ENCODE measurements at regions not wholly inside any gene's neighbourhood (a gene's known extent, or its start where the extent isn't known, plus 50 kb on each side); places are given as distances from the start of the nearest gene placed in this dataset.

DNA sequence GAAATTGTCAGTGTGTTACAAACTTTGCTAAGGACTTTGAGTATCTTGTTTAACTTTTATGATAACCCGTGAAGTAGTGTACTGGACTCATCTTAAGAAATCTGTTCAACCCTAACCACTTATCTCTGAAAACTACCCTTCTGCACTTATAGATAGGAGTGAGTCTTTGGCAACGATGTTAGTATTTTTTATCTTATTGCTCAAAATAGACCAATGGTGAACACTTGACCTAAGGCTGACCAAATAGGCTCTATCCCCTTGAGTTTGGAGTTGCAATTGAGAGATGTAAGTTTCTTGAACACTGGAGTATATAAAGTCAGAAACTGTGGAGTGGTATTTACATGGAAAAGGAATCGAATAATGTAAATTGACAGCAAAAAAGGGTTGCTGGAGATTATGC lies 786.1 kb downstream of the TMTC2 start:
- no peak overlapping the region for H3K27ac ChIP-seq
- H3K4me1 ChIP-seq = no peaks in the 10 kb centered on the region
- H3K4me3 ChIP-seq = no peak overlapping the region
- no peaks in the 10 kb centered on the region for H3K9me3 ChIP-seq
- no peaks in the 10 kb centered on the region for H3K27me3 ChIP-seq (ENCODE audit: low read depth)
- TF ChIP-seq, protein P1, sequence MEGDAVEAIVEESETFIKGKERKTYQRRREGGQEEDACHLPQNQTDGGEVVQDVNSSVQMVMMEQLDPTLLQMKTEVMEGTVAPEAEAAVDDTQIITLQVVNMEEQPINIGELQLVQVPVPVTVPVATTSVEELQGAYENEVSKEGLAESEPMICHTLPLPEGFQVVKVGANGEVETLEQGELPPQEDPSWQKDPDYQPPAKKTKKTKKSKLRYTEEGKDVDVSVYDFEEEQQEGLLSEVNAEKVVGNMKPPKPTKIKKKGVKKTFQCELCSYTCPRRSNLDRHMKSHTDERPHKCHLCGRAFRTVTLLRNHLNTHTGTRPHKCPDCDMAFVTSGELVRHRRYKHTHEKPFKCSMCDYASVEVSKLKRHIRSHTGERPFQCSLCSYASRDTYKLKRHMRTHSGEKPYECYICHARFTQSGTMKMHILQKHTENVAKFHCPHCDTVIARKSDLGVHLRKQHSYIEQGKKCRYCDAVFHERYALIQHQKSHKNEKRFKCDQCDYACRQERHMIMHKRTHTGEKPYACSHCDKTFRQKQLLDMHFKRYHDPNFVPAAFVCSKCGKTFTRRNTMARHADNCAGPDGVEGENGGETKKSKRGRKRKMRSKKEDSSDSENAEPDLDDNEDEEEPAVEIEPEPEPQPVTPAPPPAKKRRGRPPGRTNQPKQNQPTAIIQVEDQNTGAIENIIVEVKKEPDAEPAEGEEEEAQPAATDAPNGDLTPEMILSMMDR (IDR thresholded peaks at IDR 0.05) = no peak
- H3K36me3 ChIP-seq = no peaks in the 10 kb centered on the region
- intact Hi-C loops (cut with DNase I) = no loop called here
- ATAC-seq = no peak
- no peak for DNase-seq

DNA sequence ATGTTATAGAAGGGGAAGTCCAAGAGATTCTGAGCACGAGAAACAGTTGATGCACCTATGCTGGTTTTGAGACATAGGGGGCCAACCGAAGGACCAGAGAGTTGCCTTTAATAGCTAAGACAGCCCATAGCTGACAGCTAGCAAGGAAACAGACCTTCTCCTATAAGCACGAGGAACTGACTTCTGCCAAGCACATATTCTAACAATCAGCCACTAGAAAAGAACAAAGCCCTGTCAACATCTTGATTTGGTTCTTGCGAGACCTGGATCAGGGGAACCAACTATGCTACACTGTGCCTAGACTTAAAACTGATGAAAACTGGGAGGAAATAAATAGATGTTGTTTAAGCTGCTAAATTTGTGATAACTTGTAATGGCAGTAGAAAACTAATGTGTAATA lies 785.6 kb downstream of the TMTC2 start:
- no peak for DNase-seq
- Histone ChIP-seq H3K4me3 (no peak overlapping the region), H3K27me3 (ENCODE audit: low read depth) (no peaks in the 10 kb centered on the region), H3K4me1 (no peaks in the 10 kb centered on the region), H3K36me3 (no peaks in the 10 kb centered on the region), H3K9me3 (no peaks in the 10 kb centered on the region), H3K27ac (no peak overlapping the region)
- TF ChIP-seq, protein P1 (IDR thresholded peaks at IDR 0.05) = no peak
- intact Hi-C loops (cut with DNase I) = no loop called here
- ATAC-seq = no peak

DNA sequence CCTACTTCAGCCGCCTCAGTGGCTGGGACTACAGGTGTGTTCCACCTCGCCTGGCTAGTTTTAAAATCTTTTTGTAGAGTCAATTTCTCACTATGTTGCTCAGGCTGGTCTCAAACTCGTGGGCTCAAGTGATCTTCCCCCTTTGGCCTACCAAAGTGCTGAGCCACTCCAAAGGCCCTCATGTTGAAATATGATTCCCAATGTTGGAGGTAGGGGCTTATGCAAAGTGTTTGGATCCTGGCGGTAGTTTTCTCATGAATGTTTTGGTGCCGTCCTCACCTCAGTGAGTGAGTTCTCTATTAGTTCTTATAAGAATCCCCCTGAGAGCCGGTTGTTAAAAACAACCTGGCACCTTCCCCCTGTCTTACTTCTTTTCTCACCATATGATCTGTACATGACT lies 784.6 kb downstream of the TMTC2 start:
- intact Hi-C loops (cut with DNase I) = no loop called here
- H3K4me1 ChIP-seq = no peaks in the 10 kb centered on the region
- no peak for ATAC-seq
- no peak overlapping the region for H3K4me3 ChIP-seq
- H3K27ac ChIP-seq = no peak overlapping the region
- no peaks in the 10 kb centered on the region for H3K9me3 ChIP-seq
- TF ChIP-seq, protein P1 (IDR thresholded peaks at IDR 0.05) = no peak
- no peak for DNase-seq
- H3K27me3 ChIP-seq (ENCODE audit: low read depth) = no peaks in the 10 kb centered on the region
- H3K36me3 ChIP-seq = no peaks in the 10 kb centered on the region

DNA sequence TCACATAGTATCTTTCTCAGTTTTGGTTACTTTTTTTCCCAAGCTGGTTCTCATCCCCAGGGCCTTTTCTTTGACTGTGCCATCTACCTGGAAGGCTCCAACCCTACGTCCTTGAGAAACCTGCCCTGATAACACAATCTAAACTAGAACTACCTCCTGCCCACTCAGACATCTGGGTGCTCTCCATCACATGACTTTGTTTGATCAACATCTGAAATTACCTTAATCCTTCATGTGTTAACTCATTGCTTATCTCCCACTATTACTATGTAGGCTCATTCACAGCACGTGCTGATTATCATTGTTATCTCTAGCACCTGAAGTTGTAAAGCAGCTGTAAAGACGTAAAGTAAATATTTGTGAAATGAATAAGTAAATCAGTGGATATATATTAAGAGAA lies 784.0 kb downstream of the TMTC2 start:
- Histone ChIP-seq H3K27ac (no peak overlapping the region), H3K4me1 (no peaks in the 10 kb centered on the region), H3K27me3 (ENCODE audit: low read depth) (no peaks in the 10 kb centered on the region), H3K9me3 (no peaks in the 10 kb centered on the region), H3K36me3 (no peaks in the 10 kb centered on the region), H3K4me3 (no peak overlapping the region)
- DNase-seq = no peak
- intact Hi-C loops (cut with DNase I) = no loop called here
- TF ChIP-seq, protein P1 (IDR thresholded peaks at IDR 0.05) = no peak
- ATAC-seq = no peak

DNA sequence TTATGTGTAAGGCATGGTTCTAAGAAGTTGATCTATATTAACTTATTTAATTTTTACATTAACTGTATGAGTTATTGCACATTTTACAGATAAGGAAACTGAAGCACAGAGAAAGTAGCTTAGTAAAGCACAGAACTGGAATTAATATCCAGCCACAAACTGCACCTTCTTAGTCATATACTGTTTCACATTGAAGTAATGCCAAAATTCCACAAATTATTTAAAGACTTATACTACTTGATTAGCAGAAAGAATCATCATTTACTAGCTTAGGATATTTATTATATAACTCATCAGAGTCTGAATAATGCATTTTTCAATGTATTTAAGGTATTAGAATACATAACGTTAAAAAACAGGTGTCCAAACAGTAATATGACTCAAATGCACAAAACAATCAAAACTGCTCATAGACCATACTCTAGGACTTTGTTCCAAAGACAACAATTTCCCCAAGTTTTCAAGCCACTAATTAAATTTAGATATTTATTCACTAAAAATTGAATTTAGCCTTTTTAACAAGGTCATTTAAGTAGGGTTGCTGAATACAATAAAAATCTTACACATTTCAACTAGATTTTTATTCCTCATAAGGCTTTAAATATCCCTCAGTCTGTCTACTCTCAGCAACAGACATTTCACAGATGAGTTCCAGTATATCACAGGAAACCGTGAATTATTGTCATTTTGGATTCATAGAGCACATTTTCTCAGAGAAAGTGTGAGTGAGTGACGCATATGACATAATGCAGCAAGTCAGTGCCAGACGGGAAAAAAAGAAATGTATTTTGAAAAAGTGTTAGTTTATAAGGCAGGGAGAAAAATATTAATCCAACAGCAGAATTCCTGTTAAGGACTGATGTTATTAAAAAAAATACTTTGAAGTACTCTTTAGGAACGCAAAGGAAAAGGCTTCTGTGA lies 782.5 kb downstream of the TMTC2 start:
- no peaks in the 10 kb centered on the region for H3K27me3 ChIP-seq (ENCODE audit: low read depth)
- TF ChIP-seq, protein P1 (IDR thresholded peaks at IDR 0.05) = no peak
- DNase-seq (no peak), ATAC-seq (no peak)
- H3K27ac ChIP-seq = no peak overlapping the region
- no peaks in the 10 kb centered on the region for H3K4me1 ChIP-seq
- H3K36me3 ChIP-seq = no peaks in the 10 kb centered on the region
- intact Hi-C loops (cut with DNase I) = no loop called here
- H3K9me3 ChIP-seq = no peaks in the 10 kb centered on the region
- H3K4me3 ChIP-seq = no peak overlapping the region

Measured in lower lobe of right lung (tissue), 2 donors.